ENCODE measurements at regions not wholly inside any gene's neighbourhood (a gene's known extent, or its start where the extent isn't known, plus 50 kb on each side); places are given as distances from the start of the nearest gene placed in this dataset.

- TF ChIP-seq TAF1 (IDR thresholded peaks at IDR 0.05; ENCODE audit: borderline replicate concordance, low read depth, low read length) (no peak), POLR2AphosphoS5 (IDR thresholded peaks at IDR 0.05; ENCODE audit: low read depth, low read length) (no peak)
Measured at GRCh38 chr3:177680472-177680821, 483.2 kb upstream of the TBL1XR1 start.
